Testis (tissue), 2 donors: ENCODE measurements at regions not wholly inside any gene's neighbourhood (a gene's known extent, or its start where the extent isn't known, plus 50 kb on each side); places are given as distances from the start of the nearest gene placed in this dataset.

Experiments used
- CTCF ChIP-seq, 3 experiments: fragments of 450-650 bp in 2 of 3; fragments of 200-600 bp in 1 of 3; sonication (generic) in 1 of 3; IDR thresholded peaks; one replicate each; pipeline ENCODE4 v1.5.1; 2016 to 2019; ENCODE audit warnings: antibody characterized with exemption in 3 of 3, mild to moderate bottlenecking in 2 of 3, moderate library complexity in 1 of 3
- POLR2A ChIP-seq: fragments of 450-650 bp; IDR thresholded peaks from one replicate; pipeline ENCODE4 v1.6.1; 2017; ENCODE audit warnings: antibody characterized with exemption, mild to moderate bottlenecking, moderate library complexity

GRCh38 chr9:118946669-118947068 is 422.6 kb downstream of the BRINP1 start:
- TF ChIP-seq CTCF (IDR thresholded peaks at IDR 0.05) (no peak), POLR2A (no peak)
